AG08396 (cell line): ENCODE measurements at regions not wholly inside any gene's neighbourhood (a gene's known extent, or its start where the extent isn't known, plus 50 kb on each side); places are given as distances from the start of the nearest gene placed in this dataset.
"Not testable (repeated sequence)": the region's sequence is repeated elsewhere in the genome, so short reads cannot be mapped to it uniquely, and the experiment has no call there.

Source experiments
- DNase-seq: peaks from one replicate; pipeline ENCODE4 v3.0.0; 2012; ENCODE audit warnings: low spot score, mixed read lengths

GRCh38 chr14:87052646-87053225 lies 940.2 kb downstream of the GALC start:
- DNase-seq: no peak

GRCh38 chr14:87050421-87050820 lies 942.6 kb downstream of the GALC start:
- DNase-seq: no peak

- peak; percentile 43 for DNase-seq
Measured at GRCh38 chr14:87049950-87050349, 943.0 kb downstream of the GALC start.

GRCh38 chr14:87046960-87047359 lies 946.0 kb downstream of the GALC start:
- no peak for DNase-seq

GRCh38 chr14:87045956-87046355 lies 947.0 kb downstream of the GALC start:
- DNase-seq: no peak

GRCh38 chr14:87045246-87045645 lies 947.7 kb downstream of the GALC start:
- DNase-seq: no peak

GRCh38 chr14:87044807-87045206 lies 948.2 kb downstream of the GALC start:
- no peak for DNase-seq

GRCh38 chr14:87043667-87044200 lies 949.2 kb downstream of the GALC start:
- DNase-seq: no peak

GRCh38 chr14:87042354-87042753 lies 950.6 kb downstream of the GALC start:
- DNase-seq: no peak

GRCh38 chr14:87041290-87042020 lies 951.5 kb downstream of the GALC start:
- no peak for DNase-seq

GRCh38 chr14:87034680-87035079 lies 958.3 kb downstream of the GALC start:
- DNase-seq: no peak

- no peak for DNase-seq
Measured at GRCh38 chr14:87030197-87030596, 962.8 kb downstream of the GALC start.

GRCh38 chr14:87020106-87020505 lies 972.9 kb downstream of the GALC start:
- not testable (repeated sequence) for DNase-seq

- DNase-seq: no peak
Measured at GRCh38 chr14:87018294-87018693, 974.7 kb downstream of the GALC start.

- DNase-seq: no peak
Measured at GRCh38 chr14:87017335-87017734, 975.6 kb downstream of the GALC start.

GRCh38 chr14:87014856-87015255 lies 978.1 kb downstream of the GALC start:
- no peak for DNase-seq

- DNase-seq: peak; percentile 30
Measured at GRCh38 chr14:87013583-87013982, 979.4 kb downstream of the GALC start.

GRCh38 chr14:87008965-87009364 lies 984.0 kb downstream of the GALC start:
- DNase-seq: no peak

- peak; percentile 3 for DNase-seq
Measured at GRCh38 chr14:87005280-87005679, 987.7 kb downstream of the GALC start.

GRCh38 chr14:87002776-87003175 lies 990.2 kb downstream of the GALC start:
- no peak for DNase-seq

GRCh38 chr14:87001333-87001732 lies 991.6 kb downstream of the GALC start:
- DNase-seq: no peak

GRCh38 chr14:87000081-87000480 lies 992.9 kb downstream of the GALC start:
- DNase-seq: no peak

GRCh38 chr14:86999036-86999435 lies 993.9 kb downstream of the GALC start:
- no peak for DNase-seq

- DNase-seq: no peak
Measured at GRCh38 chr14:86997271-86997670, 995.7 kb downstream of the GALC start.
